Neural progenitor cell (in vitro differentiated cells): ENCODE measurements at regions not wholly inside any gene's neighbourhood (a gene's known extent, or its start where the extent isn't known, plus 50 kb on each side); places are given as distances from the start of the nearest gene placed in this dataset.

ENCODE experiments used
- EZH2 ChIP-seq: fragments of 200-600 bp; sonication (generic); IDR thresholded peaks from 2 replicates; pipeline ENCODE4 v1.6.1; 2017; ENCODE audit warnings: antibody characterized with exemption, mild to moderate bottlenecking, moderate library complexity
- TF ChIP-seq, protein P1 (sequence below): fragments of 200-600 bp; sonication (generic); IDR thresholded peaks from 2 replicates; pipeline ENCODE4 v1.5.1; 2017; ENCODE audit warnings: antibody characterized with exemption, mild to moderate bottlenecking

DNA sequence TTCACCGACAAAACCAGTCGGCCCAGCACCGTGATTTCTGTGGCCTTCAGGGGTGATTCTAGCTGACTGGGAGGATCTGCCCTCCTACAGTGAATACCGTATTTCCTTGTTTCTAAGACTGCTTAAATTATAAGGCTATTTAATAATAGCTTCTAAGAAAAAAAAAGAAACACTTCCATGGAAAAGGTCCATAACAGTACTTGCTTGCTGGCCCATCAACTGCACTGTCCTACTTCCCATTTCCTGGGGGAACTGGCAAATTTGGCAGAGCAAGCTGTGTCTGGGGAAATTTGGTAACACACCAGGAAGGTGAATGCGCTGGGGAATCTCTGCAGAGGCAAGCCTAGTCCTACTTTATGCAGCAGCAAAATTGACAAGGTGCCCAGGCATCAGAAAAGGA is 214.0 kb downstream of the ZNF326 start:
- TF ChIP-seq, protein P1, sequence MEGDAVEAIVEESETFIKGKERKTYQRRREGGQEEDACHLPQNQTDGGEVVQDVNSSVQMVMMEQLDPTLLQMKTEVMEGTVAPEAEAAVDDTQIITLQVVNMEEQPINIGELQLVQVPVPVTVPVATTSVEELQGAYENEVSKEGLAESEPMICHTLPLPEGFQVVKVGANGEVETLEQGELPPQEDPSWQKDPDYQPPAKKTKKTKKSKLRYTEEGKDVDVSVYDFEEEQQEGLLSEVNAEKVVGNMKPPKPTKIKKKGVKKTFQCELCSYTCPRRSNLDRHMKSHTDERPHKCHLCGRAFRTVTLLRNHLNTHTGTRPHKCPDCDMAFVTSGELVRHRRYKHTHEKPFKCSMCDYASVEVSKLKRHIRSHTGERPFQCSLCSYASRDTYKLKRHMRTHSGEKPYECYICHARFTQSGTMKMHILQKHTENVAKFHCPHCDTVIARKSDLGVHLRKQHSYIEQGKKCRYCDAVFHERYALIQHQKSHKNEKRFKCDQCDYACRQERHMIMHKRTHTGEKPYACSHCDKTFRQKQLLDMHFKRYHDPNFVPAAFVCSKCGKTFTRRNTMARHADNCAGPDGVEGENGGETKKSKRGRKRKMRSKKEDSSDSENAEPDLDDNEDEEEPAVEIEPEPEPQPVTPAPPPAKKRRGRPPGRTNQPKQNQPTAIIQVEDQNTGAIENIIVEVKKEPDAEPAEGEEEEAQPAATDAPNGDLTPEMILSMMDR: no peak
- TF ChIP-seq EZH2: no peak
